ENCODE measurements at regions not wholly inside any gene's neighbourhood (a gene's known extent, or its start where the extent isn't known, plus 50 kb on each side); places are given as distances from the start of the nearest gene placed in this dataset.

GRCh38 chr18:48488388-48488850 is 50.4 kb upstream of the CTIF start:
- no peak overlapping the region for H3K4me3 Mint-ChIP-seq
- H3K36me3 Mint-ChIP-seq (ENCODE audit: low read depth) = no peaks in the 10 kb centered on the region

GRCh38 chr18:48486754-48487153 is 52.1 kb upstream of the CTIF start:
- Mint-ChIP-seq H3K4me3 (no peak overlapping the region), H3K27me3 (peaks cover 23% of the 10 kb centered on the region), H3K36me3 (ENCODE audit: low read depth) (no peaks in the 10 kb centered on the region), H3K4me1 (no peaks in the 10 kb centered on the region), H3K9me3 (no peaks in the 10 kb centered on the region), H3K27ac (no peak overlapping the region)
- ChIA-PET POLR2A (no interaction called here), CTCF (interaction anchor here (0.6 kb wide), 1 partner anchor 11 kb away, joined by 3 read pairs; no protein-coding TSS in a partner anchor)
- TF ChIP-seq CTCF (IDR thresholded peaks at IDR 0.05) = no peak
- no peak for ATAC-seq (ENCODE audit: low read depth)
- intact Hi-C loops (cut with micrococcal nuclease) = no loop called here
- no peak for DNase-seq

More at GRCh38 chr18:48488388-48488850, 50.4 kb upstream of the CTIF start:
- Mint-ChIP-seq H3K27ac (no peak overlapping the region), H3K27me3 (peaks cover 27% of the 10 kb centered on the region), H3K9me3 (no peaks in the 10 kb centered on the region), H3K4me1 (no peaks in the 10 kb centered on the region)
- no peak for TF ChIP-seq CTCF (IDR thresholded peaks at IDR 0.05)
- no peak for DNase-seq
- ATAC-seq (ENCODE audit: low read depth) = no peak
- CTCF ChIA-PET = interaction anchor here (1.4 kb wide), 1 partner anchor 12 kb away, joined by 3 read pairs; no protein-coding TSS in a partner anchor
- intact Hi-C loops (cut with micrococcal nuclease) = no loop called here
- POLR2A ChIA-PET = no interaction called here

- H3K4me1 Mint-ChIP-seq = no peaks in the 10 kb centered on the region
- no peaks in the 10 kb centered on the region for H3K9me3 Mint-ChIP-seq
Measured at GRCh38 chr18:48485828-48486405, 52.9 kb upstream of the CTIF start.

GRCh38 chr18:48481092-48481491 is 57.7 kb upstream of the CTIF start:
- Mint-ChIP-seq H3K4me3 (no peak overlapping the region), H3K36me3 (ENCODE audit: low read depth) (no peaks in the 10 kb centered on the region), H3K27ac (no peak overlapping the region), H3K27me3 (peaks cover 17% of the 10 kb centered on the region), H3K4me1 (no peaks in the 10 kb centered on the region), H3K9me3 (no peaks in the 10 kb centered on the region)
- ChIA-PET POLR2A (no interaction called here), CTCF (no interaction called here)
- no peak for TF ChIP-seq CTCF (IDR thresholded peaks at IDR 0.05)
- DNase-seq (no peak), ATAC-seq (ENCODE audit: low read depth) (no peak)
- intact Hi-C loops (cut with micrococcal nuclease) = no loop called here

More at GRCh38 chr18:48485828-48486405, 52.9 kb upstream of the CTIF start:
- Mint-ChIP-seq H3K4me3 (no peak overlapping the region), H3K27me3 (peaks cover 19% of the 10 kb centered on the region), H3K36me3 (ENCODE audit: low read depth) (no peaks in the 10 kb centered on the region), H3K27ac (no peak overlapping the region)
- intact Hi-C loops (cut with micrococcal nuclease) = no loop called here
- no peak for DNase-seq
- ChIA-PET CTCF (no interaction called here), POLR2A (no interaction called here)
- no peak for ATAC-seq (ENCODE audit: low read depth)
- no peak for TF ChIP-seq CTCF (IDR thresholded peaks at IDR 0.05)

GRCh38 chr18:48479531-48479930 is 59.3 kb upstream of the CTIF start:
- Mint-ChIP-seq H3K27ac (no peak overlapping the region), H3K4me1 (no peaks in the 10 kb centered on the region), H3K27me3 (peaks cover 21% of the 10 kb centered on the region), H3K9me3 (no peaks in the 10 kb centered on the region), H3K4me3 (no peak overlapping the region), H3K36me3 (ENCODE audit: low read depth) (no peaks in the 10 kb centered on the region)
- CTCF ChIA-PET = no interaction called here
- ATAC-seq (ENCODE audit: low read depth) (no peak), DNase-seq (no peak)
- intact Hi-C loops (cut with micrococcal nuclease) = loop anchor here (5.0 to 10.0 kb wide), 3 partner anchors 968 to 1785 kb away; partner anchors contain the start of gene CFAP53
- POLR2A ChIA-PET = no interaction called here
- no peak for TF ChIP-seq CTCF (IDR thresholded peaks at IDR 0.05)
